HCT116 (cell line): ENCODE measurements at regions not wholly inside any gene's neighbourhood (a gene's known extent, or its start where the extent isn't known, plus 50 kb on each side); places are given as distances from the start of the nearest gene placed in this dataset.

Source experiments
- CEBPB ChIP-seq: IDR thresholded peaks from 2 replicates; pipeline ENCODE4 v1.6.1; 2012; ENCODE audit warnings: low read depth
- EGR1 ChIP-seq: IDR thresholded peaks from 2 replicates; pipeline ENCODE4 v1.6.1; 2012; ENCODE audit warnings: low read depth
- FOSL1 ChIP-seq: IDR thresholded peaks from 2 replicates; pipeline ENCODE4 v1.6.1; 2012; ENCODE audit warnings: low read depth
- POLR2A ChIP-seq: IDR thresholded peaks from 2 replicates; pipeline ENCODE4 v1.7.0; 2011; ENCODE audit warnings: borderline replicate concordance; ENCODE audit not compliant: insufficient read depth, insufficient read length; ENCODE audit errors: extremely low read depth
- SRF ChIP-seq: IDR thresholded peaks from 2 replicates; pipeline ENCODE4 v1.6.1; 2012; ENCODE audit warnings: low read depth
- TCF7L2 ChIP-seq: IDR thresholded peaks from 2 replicates; pipeline ENCODE4 v1.7.0; 2011; ENCODE audit warnings: borderline replicate concordance, inconsistent platforms; ENCODE audit not compliant: insufficient read depth, insufficient read length; ENCODE audit errors: extremely low read depth
- TF ChIP-seq, protein P1 (sequence below), 3 experiments: fragments of 200-600 bp in 1 of 3; sonication (generic) in 1 of 3; IDR thresholded peaks in 2 of 3; conservative IDR thresholded peaks in 1 of 3; 2 replicates each; pipeline ENCODE4 v1.5.1; 2012 to 2017; ENCODE audit warnings: low read depth in 2 of 3, low read length in 2 of 3, antibody characterized with exemption in 1 of 3, borderline replicate concordance in 1 of 3, control low read depth in 1 of 3, mild to moderate bottlenecking in 1 of 3, mixed read lengths in 1 of 3, mixed run types in 1 of 3, moderate library complexity in 1 of 3; ENCODE audit not compliant: insufficient read depth in 1 of 3

DNA sequence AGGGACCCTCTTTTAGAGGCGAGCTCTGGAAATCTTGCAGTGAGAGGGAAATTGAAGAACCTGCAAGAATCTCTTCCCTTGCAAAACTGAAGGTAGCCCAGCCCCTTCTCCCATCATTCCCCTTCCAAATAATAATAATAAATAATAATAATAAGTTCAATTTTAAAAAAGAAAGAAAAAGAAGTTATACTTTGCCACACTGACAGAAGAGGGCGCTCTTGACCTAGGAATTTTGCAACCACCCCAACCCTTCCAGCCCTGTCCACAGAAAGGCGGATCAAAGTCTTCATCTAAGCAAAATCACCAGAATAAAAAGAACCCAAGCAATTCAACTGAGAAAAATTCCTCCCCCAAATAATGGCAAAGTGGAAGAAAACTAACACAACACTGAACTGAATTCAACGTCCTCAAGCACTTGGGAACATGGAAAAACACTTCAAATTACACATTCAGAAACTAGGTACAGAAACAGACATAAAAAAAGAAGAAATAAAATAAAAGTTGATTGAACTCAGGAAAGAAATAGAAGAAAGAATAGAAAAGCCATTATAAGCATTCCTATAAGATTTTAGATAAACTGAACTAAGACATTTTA lies 98.9 kb upstream of the GLS start:
- TF ChIP-seq, protein P1, sequence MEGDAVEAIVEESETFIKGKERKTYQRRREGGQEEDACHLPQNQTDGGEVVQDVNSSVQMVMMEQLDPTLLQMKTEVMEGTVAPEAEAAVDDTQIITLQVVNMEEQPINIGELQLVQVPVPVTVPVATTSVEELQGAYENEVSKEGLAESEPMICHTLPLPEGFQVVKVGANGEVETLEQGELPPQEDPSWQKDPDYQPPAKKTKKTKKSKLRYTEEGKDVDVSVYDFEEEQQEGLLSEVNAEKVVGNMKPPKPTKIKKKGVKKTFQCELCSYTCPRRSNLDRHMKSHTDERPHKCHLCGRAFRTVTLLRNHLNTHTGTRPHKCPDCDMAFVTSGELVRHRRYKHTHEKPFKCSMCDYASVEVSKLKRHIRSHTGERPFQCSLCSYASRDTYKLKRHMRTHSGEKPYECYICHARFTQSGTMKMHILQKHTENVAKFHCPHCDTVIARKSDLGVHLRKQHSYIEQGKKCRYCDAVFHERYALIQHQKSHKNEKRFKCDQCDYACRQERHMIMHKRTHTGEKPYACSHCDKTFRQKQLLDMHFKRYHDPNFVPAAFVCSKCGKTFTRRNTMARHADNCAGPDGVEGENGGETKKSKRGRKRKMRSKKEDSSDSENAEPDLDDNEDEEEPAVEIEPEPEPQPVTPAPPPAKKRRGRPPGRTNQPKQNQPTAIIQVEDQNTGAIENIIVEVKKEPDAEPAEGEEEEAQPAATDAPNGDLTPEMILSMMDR (IDR thresholded peaks at IDR 0.05 in 2 of 3, conservative IDR thresholded peaks at IDR 0.05 in 1 of 3; ENCODE audit: borderline replicate concordance in 1 of 3, insufficient read depth in 1 of 3, low read depth in 2 of 3, low read length in 2 of 3), result peak; percentile 48 to 78 (median 49)
- TF ChIP-seq FOSL1 (no peak), CEBPB (no peak), SRF (no peak), TCF7L2 (no peak), POLR2A (no peak), EGR1 (no peak)
